WTC11 (cell line): ENCODE measurements at regions not wholly inside any gene's neighbourhood (a gene's known extent, or its start where the extent isn't known, plus 50 kb on each side); places are given as distances from the start of the nearest gene placed in this dataset.
"Not testable (repeated sequence)": the region's sequence is repeated elsewhere in the genome, so short reads cannot be mapped to it uniquely, and the experiment has no call there.

ENCODE experiments used
- ATAC-seq: fragments of 200-7000 bp; cut with Tn5 transposase; 2 replicates; pipeline ENCODE4 v1.10.0; 2021; ENCODE audit warnings: mild to moderate bottlenecking, moderate library complexity
- CTCF ChIA-PET: fragments of 300-600 bp; sonication (Branson Sonifier 250); formaldehyde crosslinking; loops from one replicate; lab custom pipeline; 2021; ENCODE audit warnings: antibody characterized with exemption; lab: Charles Lee
- POLR2A ChIA-PET: fragments of 350-600 bp; sonication (Branson Sonifier 250); formaldehyde crosslinking; loops from one replicate; lab custom pipeline; 2021; ENCODE audit warnings: antibody characterized with exemption; lab: Charles Lee
- DNase-seq: peaks from one replicate; pipeline ENCODE4 v3.0.0; 2021; ENCODE audit warnings: low spot score
- H3K27ac Mint-ChIP-seq: 2 replicates; pipeline ENCODE4 v1.8.0; 2021; ENCODE audit warnings: mixed read lengths
- H3K27me3 Mint-ChIP-seq: 2 replicates; pipeline ENCODE4 v1.8.0; 2021; ENCODE audit warnings: low read depth, mild to moderate bottlenecking, moderate library complexity, mixed read lengths
- H3K36me3 Mint-ChIP-seq: 2 replicates; pipeline ENCODE4 v1.8.0; 2021; ENCODE audit warnings: mixed read lengths
- H3K4me1 Mint-ChIP-seq: 2 replicates; pipeline ENCODE4 v1.8.0; 2022; ENCODE audit warnings: mixed read lengths
- H3K4me3 Mint-ChIP-seq: 2 replicates; pipeline ENCODE4 v1.8.0; 2021; ENCODE audit warnings: mild to moderate bottlenecking, moderate library complexity, mixed read lengths
- H3K9me3 Mint-ChIP-seq: 2 replicates; pipeline ENCODE4 v1.8.0; 2021; ENCODE audit warnings: mixed read lengths
- AFF4 ChIP-seq: sonication (generic); formaldehyde crosslinking; IDR thresholded peaks from 2 replicates; pipeline ENCODE4 v1.8.1; 2023; ENCODE audit warnings: mild to moderate bottlenecking, missing genetic modification reagents, borderline replicate concordance
- ATF2 ChIP-seq: sonication (generic); formaldehyde crosslinking; IDR thresholded peaks from 2 replicates; pipeline ENCODE4 v1.8.1; 2022; ENCODE audit warnings: low read depth, missing genetic modification reagents, borderline replicate concordance
- CBFB ChIP-seq: sonication (generic); formaldehyde crosslinking; IDR thresholded peaks from 2 replicates; pipeline ENCODE4 v1.8.1; 2022; ENCODE audit warnings: mild to moderate bottlenecking, low read depth, missing genetic modification reagents
- ESRRA ChIP-seq: sonication (generic); formaldehyde crosslinking; IDR thresholded peaks from 2 replicates; pipeline ENCODE4 v1.8.1; 2022; ENCODE audit warnings: mild to moderate bottlenecking, missing genetic modification reagents, borderline replicate concordance
- HMGXB4 ChIP-seq: sonication (generic); formaldehyde crosslinking; IDR thresholded peaks from 2 replicates; pipeline ENCODE4 v1.8.1; 2023; ENCODE audit warnings: mild to moderate bottlenecking, moderate library complexity, missing genetic modification reagents
- KAT7 ChIP-seq: sonication (generic); formaldehyde crosslinking; IDR thresholded peaks from 2 replicates; pipeline ENCODE4 v1.8.1; 2023; ENCODE audit warnings: missing genetic modification reagents, mild to moderate bottlenecking, borderline replicate concordance
- RELA ChIP-seq: sonication (generic); formaldehyde crosslinking; IDR thresholded peaks from 2 replicates; pipeline ENCODE4 v1.8.1; 2022; ENCODE audit warnings: missing genetic modification reagents, mild to moderate bottlenecking, borderline replicate concordance
- SMAD3 ChIP-seq: sonication (generic); formaldehyde crosslinking; IDR thresholded peaks from 2 replicates; pipeline ENCODE4 v1.8.0; 2022; ENCODE audit warnings: missing genetic modification reagents, mild to moderate bottlenecking, borderline replicate concordance
- TEAD1 ChIP-seq: sonication (generic); formaldehyde crosslinking; IDR thresholded peaks from 2 replicates; pipeline ENCODE4 v1.8.0; 2022; ENCODE audit warnings: mild to moderate bottlenecking, missing genetic modification reagents
- TEAD4 ChIP-seq: sonication (generic); formaldehyde crosslinking; IDR thresholded peaks from 2 replicates; pipeline ENCODE4 v1.8.0; 2022; ENCODE audit warnings: mild to moderate bottlenecking, missing genetic modification reagents
- ZBTB43 ChIP-seq: sonication (generic); formaldehyde crosslinking; IDR thresholded peaks from 2 replicates; pipeline ENCODE4 v1.8.1; 2023; ENCODE audit warnings: mild to moderate bottlenecking, missing genetic modification reagents
- ZNF219 ChIP-seq: sonication (generic); formaldehyde crosslinking; IDR thresholded peaks from 2 replicates; pipeline ENCODE4 v1.8.0; 2023; ENCODE audit warnings: missing genetic modification reagents, mild to moderate bottlenecking, borderline replicate concordance
- ZNF232 ChIP-seq: sonication (generic); formaldehyde crosslinking; IDR thresholded peaks from 2 replicates; pipeline ENCODE4 v1.8.0; 2022; ENCODE audit warnings: mild to moderate bottlenecking, missing genetic modification reagents
- ZNF671 ChIP-seq: fragments of 250-450 bp; sonication (Bioruptor Pico); IDR thresholded peaks from 2 replicates; pipeline ENCODE4 v1.8.0; 2021; ENCODE audit warnings: mild to moderate bottlenecking
- TF ChIP-seq, protein P1 (sequence below): sonication (generic); formaldehyde crosslinking; IDR thresholded peaks from 2 replicates; pipeline ENCODE4 v1.8.1; 2022; ENCODE audit warnings: missing genetic modification reagents, borderline replicate concordance
- TF ChIP-seq, protein P2 (sequence below): sonication (generic); formaldehyde crosslinking; IDR thresholded peaks from 2 replicates; pipeline ENCODE4 v1.8.0; 2022; ENCODE audit warnings: mild to moderate bottlenecking, missing genetic modification reagents
- TF ChIP-seq, protein P3 (sequence below): sonication (generic); formaldehyde crosslinking; IDR thresholded peaks from 2 replicates; pipeline ENCODE4 v1.8.1; 2022; ENCODE audit warnings: mild to moderate bottlenecking, missing genetic modification reagents, moderate library complexity, borderline replicate concordance

DNA sequence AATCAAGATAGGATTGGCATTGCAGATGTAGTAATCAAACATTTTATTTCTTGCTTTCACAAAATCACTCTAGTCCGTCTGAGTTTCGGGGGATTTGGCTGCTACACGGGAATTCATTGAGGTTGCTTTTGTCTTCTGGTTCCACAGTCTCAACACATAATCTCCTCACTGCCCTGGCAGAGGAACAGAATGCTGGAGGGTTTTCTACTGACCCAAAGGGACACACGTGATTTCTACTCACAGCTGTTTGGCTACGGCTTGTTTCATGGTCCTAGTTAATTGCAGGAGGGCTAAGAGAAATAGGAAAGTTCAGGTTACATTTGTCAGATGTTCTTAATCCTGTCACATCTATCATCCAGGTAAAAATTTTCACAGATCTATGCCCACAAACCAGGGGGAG, 1811.6 kb downstream of the ARAP2 start:
- H3K36me3 Mint-ChIP-seq = no peaks in the 10 kb centered on the region
- no peak overlapping the region for H3K4me3 Mint-ChIP-seq
- H3K9me3 Mint-ChIP-seq = peaks cover 4% of the 10 kb centered on the region
- TF ChIP-seq, protein P1, sequence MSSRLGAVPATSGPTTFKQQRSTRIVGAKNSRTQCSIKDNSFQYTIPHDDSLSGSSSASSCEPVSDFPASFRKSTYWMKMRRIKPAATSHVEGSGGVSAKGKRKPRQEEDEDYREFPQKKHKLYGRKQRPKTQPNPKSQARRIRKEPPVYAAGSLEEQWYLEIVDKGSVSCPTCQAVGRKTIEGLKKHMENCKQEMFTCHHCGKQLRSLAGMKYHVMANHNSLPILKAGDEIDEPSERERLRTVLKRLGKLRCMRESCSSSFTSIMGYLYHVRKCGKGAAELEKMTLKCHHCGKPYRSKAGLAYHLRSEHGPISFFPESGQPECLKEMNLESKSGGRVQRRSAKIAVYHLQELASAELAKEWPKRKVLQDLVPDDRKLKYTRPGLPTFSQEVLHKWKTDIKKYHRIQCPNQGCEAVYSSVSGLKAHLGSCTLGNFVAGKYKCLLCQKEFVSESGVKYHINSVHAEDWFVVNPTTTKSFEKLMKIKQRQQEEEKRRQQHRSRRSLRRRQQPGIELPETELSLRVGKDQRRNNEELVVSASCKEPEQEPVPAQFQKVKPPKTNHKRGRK = no peak
- TF ChIP-seq TEAD4 (CRISPR knock-in tag) (no peak), ZBTB43 (no peak), ATF2 (CRISPR knock-in tag) (no peak), ZNF219 (CRISPR knock-in tag) (no peak), AFF4 (CRISPR knock-in tag) (no peak), KAT7 (no peak), ZNF671 (CRISPR knock-in tag) (no peak), SMAD3 (CRISPR knock-in tag) (no peak), RELA (CRISPR knock-in tag) (no peak), ESRRA (CRISPR knock-in tag) (no peak)
- TF ChIP-seq, protein P2, sequence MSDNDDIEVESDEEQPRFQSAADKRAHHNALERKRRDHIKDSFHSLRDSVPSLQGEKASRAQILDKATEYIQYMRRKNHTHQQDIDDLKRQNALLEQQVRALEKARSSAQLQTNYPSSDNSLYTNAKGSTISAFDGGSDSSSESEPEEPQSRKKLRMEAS = no peak
- TF ChIP-seq, protein P3, sequence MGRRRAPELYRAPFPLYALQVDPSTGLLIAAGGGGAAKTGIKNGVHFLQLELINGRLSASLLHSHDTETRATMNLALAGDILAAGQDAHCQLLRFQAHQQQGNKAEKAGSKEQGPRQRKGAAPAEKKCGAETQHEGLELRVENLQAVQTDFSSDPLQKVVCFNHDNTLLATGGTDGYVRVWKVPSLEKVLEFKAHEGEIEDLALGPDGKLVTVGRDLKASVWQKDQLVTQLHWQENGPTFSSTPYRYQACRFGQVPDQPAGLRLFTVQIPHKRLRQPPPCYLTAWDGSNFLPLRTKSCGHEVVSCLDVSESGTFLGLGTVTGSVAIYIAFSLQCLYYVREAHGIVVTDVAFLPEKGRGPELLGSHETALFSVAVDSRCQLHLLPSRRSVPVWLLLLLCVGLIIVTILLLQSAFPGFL = no peak
- ATAC-seq (no peak), DNase-seq (no peak)
- ChIA-PET POLR2A (no interaction called here), CTCF (no interaction called here)
- no peak overlapping the region; the same call in 1 of the 2 replicates for H3K27ac Mint-ChIP-seq
- H3K27me3 Mint-ChIP-seq = no peaks in the 10 kb centered on the region
- H3K4me1 Mint-ChIP-seq = peaks cover 6% of the 10 kb centered on the region

- H3K36me3 Mint-ChIP-seq, DNase-seq, H3K9me3 Mint-ChIP-seq, POLR2A ChIA-PET, ATAC-seq, H3K4me3 Mint-ChIP-seq, H3K4me1 Mint-ChIP-seq, H3K27me3 Mint-ChIP-seq, H3K27ac Mint-ChIP-seq, CTCF ChIA-PET: not testable (repeated sequence)
These were observed 1809.9 kb downstream of the ARAP2 start for GRCh38 chr4:34434377-34434776.

- peaks cover 5% of the 10 kb centered on the region; the same call in 1 of the 2 replicates for H3K36me3 Mint-ChIP-seq
- POLR2A ChIA-PET = no interaction called here
- H3K9me3 Mint-ChIP-seq = peaks cover 6% of the 10 kb centered on the region
- H3K27me3 Mint-ChIP-seq = no peaks in the 10 kb centered on the region
- ATAC-seq (no peak), DNase-seq (no peak)
- CTCF ChIA-PET = no interaction called here
- H3K4me3 Mint-ChIP-seq = no peak overlapping the region
- no peak overlapping the region for H3K27ac Mint-ChIP-seq
- no peaks in the 10 kb centered on the region for H3K4me1 Mint-ChIP-seq
- TF ChIP-seq HMGXB4 (CRISPR knock-in tag) (no peak), RELA (CRISPR knock-in tag) (no peak), KAT7 (no peak), ZNF232 (CRISPR knock-in tag) (no peak), CBFB (CRISPR knock-in tag) (no peak), TEAD1 (CRISPR knock-in tag) (no peak)
These were observed 1780.1 kb downstream of the ARAP2 start for GRCh38 chr4:34464196-34464595.
